ENCODE measurements at regions not wholly inside any gene's neighbourhood (a gene's known extent, or its start where the extent isn't known, plus 50 kb on each side); places are given as distances from the start of the nearest gene placed in this dataset.

DNA sequence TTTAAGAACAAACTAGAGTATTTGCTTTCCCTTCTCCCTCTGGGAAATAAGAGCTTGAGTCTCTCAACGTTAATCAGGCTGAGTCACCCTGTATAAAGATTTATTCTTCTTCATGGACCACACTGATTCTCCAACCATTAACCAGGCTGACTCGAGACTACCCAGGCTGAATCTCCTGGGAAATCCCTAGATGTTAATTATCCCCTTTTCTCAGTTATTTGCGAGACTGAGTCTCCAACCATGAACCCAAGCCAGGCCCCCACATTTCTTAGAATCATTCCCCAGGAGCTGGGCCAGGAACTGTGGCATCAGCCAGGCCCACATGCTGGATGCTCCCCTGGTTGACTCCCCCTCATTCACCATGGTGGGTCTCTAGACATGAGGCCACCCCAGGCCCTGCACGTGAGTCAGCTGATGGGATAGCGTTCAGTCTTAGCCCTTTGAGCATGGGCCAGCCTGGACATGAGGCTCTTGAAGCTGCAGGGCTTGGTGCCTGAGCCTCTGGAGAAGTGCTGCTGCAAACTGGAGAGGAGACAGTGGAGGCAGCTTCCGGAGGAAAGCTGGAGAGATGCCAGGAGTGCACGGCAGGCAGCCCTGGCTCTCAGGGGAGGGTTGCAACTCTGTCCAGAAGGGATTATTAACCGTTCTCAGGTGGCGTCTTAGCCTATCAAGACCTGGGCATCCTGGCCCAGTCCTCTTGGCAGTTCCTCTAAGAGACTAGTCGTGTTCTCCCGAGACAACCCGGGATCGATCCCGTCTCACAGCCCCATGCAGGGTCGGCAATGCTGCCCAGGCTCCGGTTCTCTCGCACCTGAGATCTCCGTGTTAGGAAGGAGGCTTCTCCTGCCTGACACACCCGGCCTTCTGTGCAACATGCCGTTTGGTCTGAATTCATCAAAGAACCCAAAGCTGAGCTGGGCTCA is 296.6 kb downstream of the ADGRD1 start:
- Mint-ChIP-seq H3K36me3 (ENCODE audit: low read depth) (no peaks in the 10 kb centered on the region), H3K4me1 (peaks cover 16% of the 10 kb centered on the region), H3K27ac (no peak overlapping the region), H3K27me3 (ENCODE audit: low read depth, poor library complexity) (peaks cover 23% of the 10 kb centered on the region), H3K4me3 (no peak overlapping the region), H3K9me3 (peaks cover 16% of the 10 kb centered on the region)
- no peak for DNase-seq
- TF ChIP-seq, protein P1, sequence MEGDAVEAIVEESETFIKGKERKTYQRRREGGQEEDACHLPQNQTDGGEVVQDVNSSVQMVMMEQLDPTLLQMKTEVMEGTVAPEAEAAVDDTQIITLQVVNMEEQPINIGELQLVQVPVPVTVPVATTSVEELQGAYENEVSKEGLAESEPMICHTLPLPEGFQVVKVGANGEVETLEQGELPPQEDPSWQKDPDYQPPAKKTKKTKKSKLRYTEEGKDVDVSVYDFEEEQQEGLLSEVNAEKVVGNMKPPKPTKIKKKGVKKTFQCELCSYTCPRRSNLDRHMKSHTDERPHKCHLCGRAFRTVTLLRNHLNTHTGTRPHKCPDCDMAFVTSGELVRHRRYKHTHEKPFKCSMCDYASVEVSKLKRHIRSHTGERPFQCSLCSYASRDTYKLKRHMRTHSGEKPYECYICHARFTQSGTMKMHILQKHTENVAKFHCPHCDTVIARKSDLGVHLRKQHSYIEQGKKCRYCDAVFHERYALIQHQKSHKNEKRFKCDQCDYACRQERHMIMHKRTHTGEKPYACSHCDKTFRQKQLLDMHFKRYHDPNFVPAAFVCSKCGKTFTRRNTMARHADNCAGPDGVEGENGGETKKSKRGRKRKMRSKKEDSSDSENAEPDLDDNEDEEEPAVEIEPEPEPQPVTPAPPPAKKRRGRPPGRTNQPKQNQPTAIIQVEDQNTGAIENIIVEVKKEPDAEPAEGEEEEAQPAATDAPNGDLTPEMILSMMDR (IDR thresholded peaks at IDR 0.05): no peak

DNA sequence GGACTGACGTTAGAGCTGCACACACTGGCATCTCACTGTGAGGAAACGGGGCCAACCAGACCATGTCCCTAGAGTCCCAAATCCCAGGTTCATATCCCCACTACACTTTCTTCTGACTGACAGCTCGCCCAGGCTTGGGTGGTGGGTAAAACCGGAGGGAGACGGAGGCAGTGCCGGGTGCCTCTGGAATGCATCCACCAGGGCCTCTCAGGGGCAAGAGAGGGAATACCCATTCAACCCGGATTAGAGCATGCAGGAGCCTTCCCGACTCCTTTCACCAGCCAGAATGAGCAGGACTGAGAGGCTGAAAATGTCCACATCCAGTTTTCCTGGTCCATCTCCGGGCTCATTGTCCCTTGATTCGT is 297.2 kb downstream of the ADGRD1 start:
- Mint-ChIP-seq H3K4me3 (no peak overlapping the region), H3K36me3 (ENCODE audit: low read depth) (no peaks in the 10 kb centered on the region), H3K9me3 (peaks cover 16% of the 10 kb centered on the region), H3K27me3 (ENCODE audit: low read depth, poor library complexity) (peaks cover 23% of the 10 kb centered on the region), H3K4me1 (peaks cover 16% of the 10 kb centered on the region), H3K27ac (no peak overlapping the region)
- no peak for DNase-seq
- TF ChIP-seq, protein P1 (IDR thresholded peaks at IDR 0.05): no peak

DNA sequence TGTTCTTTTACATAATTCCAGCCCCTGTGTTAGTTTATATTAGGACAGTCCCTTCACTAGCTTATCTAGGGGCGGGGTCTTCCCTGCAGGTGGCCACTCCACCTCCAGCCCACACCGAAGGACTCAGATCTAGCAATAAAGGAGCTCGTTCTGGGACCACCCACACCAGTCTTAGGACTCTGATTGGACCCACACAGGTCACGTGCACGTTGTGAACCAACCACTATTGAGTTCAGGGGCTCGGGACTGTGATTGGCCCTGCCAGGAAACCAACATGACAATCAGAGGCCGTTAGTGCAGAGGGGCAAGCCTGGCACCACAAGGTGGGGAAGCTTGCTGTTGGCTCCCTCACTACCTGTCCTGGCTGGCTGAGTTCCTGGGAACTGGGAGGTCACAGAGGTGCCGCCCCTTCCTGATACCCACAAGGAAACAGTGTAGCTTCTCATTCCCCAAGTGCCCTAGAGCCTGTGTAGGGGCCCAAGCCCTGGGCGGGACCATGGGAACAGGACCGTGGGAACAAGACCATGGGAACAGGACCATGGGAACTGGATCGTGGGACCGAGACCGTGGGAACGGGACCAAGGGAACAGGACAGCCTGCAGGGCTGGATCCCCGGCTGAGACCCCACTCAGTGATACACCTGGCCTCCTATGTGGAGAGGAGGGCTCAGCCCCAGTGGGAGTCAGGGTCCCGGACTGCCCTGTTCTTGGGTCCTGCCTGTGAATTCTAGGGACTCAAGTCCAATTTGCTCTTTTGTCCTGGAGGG is 297.8 kb downstream of the ADGRD1 start:
- no peak overlapping the region for H3K4me3 Mint-ChIP-seq

DNA sequence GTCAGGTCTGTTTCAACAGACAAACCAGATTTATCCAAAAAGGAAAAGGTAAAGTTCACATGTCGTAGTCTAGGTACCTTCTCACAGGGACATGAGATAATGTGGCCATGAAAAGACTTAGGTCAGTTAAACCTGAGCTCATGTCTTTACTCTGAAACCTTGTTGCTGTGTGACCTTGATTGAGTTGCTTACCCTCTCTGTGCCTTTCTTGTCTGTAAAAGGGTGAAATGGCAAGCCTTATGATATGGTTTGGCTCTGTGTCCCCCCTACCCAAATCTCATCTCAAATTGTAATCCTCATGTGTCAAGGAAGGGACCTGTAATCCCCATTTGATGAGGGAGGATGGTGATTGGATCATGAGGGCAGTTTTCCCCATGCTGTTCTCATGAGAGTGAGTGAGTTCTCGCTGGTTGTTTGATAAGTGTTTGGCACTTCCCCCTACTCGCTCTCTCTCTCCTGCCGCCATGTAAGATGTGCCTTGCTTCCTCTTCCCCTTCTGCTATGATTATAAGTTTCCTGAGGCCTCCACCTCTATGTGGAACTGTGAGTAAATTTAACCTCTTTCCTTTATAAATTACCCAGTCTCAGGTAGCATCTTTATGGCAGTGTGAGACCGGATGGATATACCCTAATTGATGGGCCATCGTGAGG is 299.8 kb downstream of the ADGRD1 start:
- no peak for DNase-seq
- peaks cover 24% of the 10 kb centered on the region for H3K27me3 Mint-ChIP-seq (ENCODE audit: low read depth, poor library complexity)
- TF ChIP-seq, protein P1 (IDR thresholded peaks at IDR 0.05): no peak
- H3K4me3 Mint-ChIP-seq: no peak overlapping the region
- H3K27ac Mint-ChIP-seq: no peak overlapping the region
- no peaks in the 10 kb centered on the region for H3K4me1 Mint-ChIP-seq
- no peaks in the 10 kb centered on the region for H3K36me3 Mint-ChIP-seq (ENCODE audit: low read depth)
- peaks cover 16% of the 10 kb centered on the region for H3K9me3 Mint-ChIP-seq

More for the DNA sequence above, 297.8 kb downstream of the ADGRD1 start:
- peaks cover 16% of the 10 kb centered on the region for H3K9me3 Mint-ChIP-seq
- no peak for DNase-seq
- peaks cover 23% of the 10 kb centered on the region for H3K27me3 Mint-ChIP-seq (ENCODE audit: low read depth, poor library complexity)
- TF ChIP-seq, protein P1 (IDR thresholded peaks at IDR 0.05): no peak
- H3K4me1 Mint-ChIP-seq: peaks cover 14% of the 10 kb centered on the region
- H3K27ac Mint-ChIP-seq: no peak overlapping the region
- H3K36me3 Mint-ChIP-seq (ENCODE audit: low read depth): no peaks in the 10 kb centered on the region

DNA sequence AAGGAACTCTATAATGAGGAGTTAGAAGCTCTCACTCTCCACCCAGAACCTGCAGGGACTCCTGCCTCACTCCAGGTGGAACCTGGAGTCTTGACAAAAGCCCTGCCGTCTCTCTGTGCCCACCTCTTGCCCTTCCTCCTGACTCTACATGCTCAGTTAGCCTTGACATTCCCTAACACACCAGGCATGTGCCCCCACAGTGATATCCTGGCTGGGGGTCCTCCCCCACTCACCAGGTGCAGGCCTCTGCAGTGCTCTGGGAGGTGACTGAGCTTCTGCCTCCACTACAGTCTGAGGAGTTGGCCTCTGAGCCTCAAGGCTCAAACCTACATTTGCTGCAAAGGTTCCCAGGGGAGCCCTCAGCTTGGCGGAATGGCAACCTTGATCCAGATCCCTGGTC is 300.7 kb downstream of the ADGRD1 start:
- H3K36me3 Mint-ChIP-seq (ENCODE audit: low read depth): no peaks in the 10 kb centered on the region
- TF ChIP-seq, protein P1 (IDR thresholded peaks at IDR 0.05): no peak
- no peak overlapping the region for H3K27ac Mint-ChIP-seq
- H3K9me3 Mint-ChIP-seq: peaks cover 12% of the 10 kb centered on the region
- H3K4me3 Mint-ChIP-seq: no peak overlapping the region
- DNase-seq: no peak
- no peaks in the 10 kb centered on the region for H3K4me1 Mint-ChIP-seq
- H3K27me3 Mint-ChIP-seq (ENCODE audit: low read depth, poor library complexity): peaks cover 18% of the 10 kb centered on the region
